ENCODE measurements at regions not wholly inside any gene's neighbourhood (a gene's known extent, or its start where the extent isn't known, plus 50 kb on each side); places are given as distances from the start of the nearest gene placed in this dataset.

DNA sequence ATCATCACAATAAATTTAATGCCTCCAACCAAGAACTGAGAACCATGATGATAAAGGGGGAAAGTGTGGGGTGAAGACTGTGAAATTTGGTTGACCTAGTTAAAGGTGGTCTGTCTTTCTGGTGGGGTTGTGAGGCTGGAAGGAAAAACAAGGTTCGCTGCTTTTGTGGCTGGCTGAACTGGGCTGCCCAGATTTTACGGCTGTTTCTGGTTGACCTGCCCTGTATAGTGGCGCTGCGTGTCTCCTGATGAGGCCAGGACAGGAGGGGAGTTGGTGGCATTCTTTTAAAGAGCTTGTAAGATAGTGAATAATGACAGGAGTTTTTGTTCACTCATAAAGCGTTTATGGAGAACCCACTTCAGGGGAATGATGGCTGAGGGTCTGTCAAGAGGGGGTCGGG is 101.8 kb downstream of the CYP26A1 start:
- H3K4me3 ChIP-seq (ENCODE audit: low read depth, low read length) = no peak overlapping the region
- no peaks in the 10 kb centered on the region for H3K36me3 ChIP-seq (ENCODE audit: control insufficient read depth in 2 of 2, insufficient read depth in 1 of 2, low read length in 2 of 2)
- H3K27ac ChIP-seq (ENCODE audit: extremely low read depth, low read depth, low read length) = no peak overlapping the region
- H3K4me1 ChIP-seq (ENCODE audit: control insufficient read depth, insufficient read depth, low read length) = no peaks in the 10 kb centered on the region
- TF ChIP-seq ZNF175 (tag by site-specific recombination; IDR thresholded peaks at IDR 0.05) = no peak
- TF ChIP-seq ZNF26 (tag by site-specific recombination; IDR thresholded peaks at IDR 0.05) = no peak
- no peak for TF ChIP-seq ZNF792 (tag by site-specific recombination; IDR thresholded peaks at IDR 0.05)
- TF ChIP-seq ZBTB1 (tag by site-specific recombination; IDR thresholded peaks at IDR 0.05) = no peak
- TF ChIP-seq FEZF1 (tag by site-specific recombination; IDR thresholded peaks at IDR 0.05) = no peak
- TF ChIP-seq, protein P1, sequence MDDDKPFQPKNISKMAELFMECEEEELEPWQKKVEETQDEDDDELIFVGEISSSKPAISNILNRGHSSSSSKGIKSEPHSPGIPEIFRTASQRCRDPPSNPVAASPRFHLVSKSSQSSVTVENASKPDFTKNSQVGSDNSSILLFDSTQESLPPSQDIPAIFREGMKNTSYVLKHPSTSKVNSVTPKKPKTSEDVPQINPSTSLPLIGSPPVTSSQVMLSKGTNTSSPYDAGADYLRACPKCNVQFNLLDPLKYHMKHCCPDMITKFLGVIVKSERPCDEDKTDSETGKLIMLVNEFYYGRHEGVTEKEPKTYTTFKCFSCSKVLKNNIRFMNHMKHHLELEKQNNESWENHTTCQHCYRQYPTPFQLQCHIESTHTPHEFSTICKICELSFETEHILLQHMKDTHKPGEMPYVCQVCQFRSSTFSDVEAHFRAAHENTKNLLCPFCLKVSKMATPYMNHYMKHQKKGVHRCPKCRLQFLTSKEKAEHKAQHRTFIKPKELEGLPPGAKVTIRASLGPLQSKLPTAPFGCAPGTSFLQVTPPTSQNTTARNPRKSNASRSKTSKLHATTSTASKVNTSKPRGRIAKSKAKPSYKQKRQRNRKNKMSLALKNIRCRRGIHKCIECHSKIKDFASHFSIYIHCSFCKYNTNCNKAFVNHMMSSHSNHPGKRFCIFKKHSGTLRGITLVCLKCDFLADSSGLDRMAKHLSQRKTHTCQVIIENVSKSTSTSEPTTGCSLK (tag by site-specific recombination; IDR thresholded peaks at IDR 0.05) = no peak
- no peak for TF ChIP-seq ZNF449 (tag by site-specific recombination; IDR thresholded peaks at IDR 0.05)
- TF ChIP-seq ZXDB (tag by site-specific recombination; IDR thresholded peaks at IDR 0.05) = no peak
- TF ChIP-seq ZNF785 (tag by site-specific recombination; IDR thresholded peaks at IDR 0.05) = no peak
- no peak for TF ChIP-seq ZNF366 (tag by site-specific recombination; conservative IDR thresholded peaks at IDR 0.05)
- TF ChIP-seq ZNF19 (tag by site-specific recombination; IDR thresholded peaks at IDR 0.05; ENCODE audit: low read depth) = no peak
- no peak for TF ChIP-seq TRIM28 (IDR thresholded peaks at IDR 0.05; ENCODE audit: borderline replicate concordance, low read length)
- TF ChIP-seq ZNF184 (tag by site-specific recombination; IDR thresholded peaks at IDR 0.05) = no peak
- TF ChIP-seq ZNF394 (tag by site-specific recombination; IDR thresholded peaks at IDR 0.05; ENCODE audit: borderline replicate concordance) = no peak
- no peak for TF ChIP-seq ZNF548 (tag by site-specific recombination; IDR thresholded peaks at IDR 0.05)
- TF ChIP-seq ZNF362 (tag by site-specific recombination; IDR thresholded peaks at IDR 0.05) = no peak
- no peak for TF ChIP-seq ZNF138 (tag by site-specific recombination; IDR thresholded peaks at IDR 0.05; ENCODE audit: borderline replicate concordance)
- CTCF ChIA-PET = interaction anchor here (0.7 kb wide), 1 partner anchor 60 kb away, joined by 3 read pairs; no protein-coding TSS in a partner anchor
- POLR2A ChIA-PET = no interaction called here
- no peaks in the 10 kb centered on the region for H3K9me3 ChIP-seq (ENCODE audit: control insufficient read depth, insufficient read depth, low read depth, low read length)

GRCh38 chr10:93177511-93177910 is 103.8 kb downstream of the CYP26A1 start:
- Histone ChIP-seq H3K9me3 (ENCODE audit: control insufficient read depth, insufficient read depth, low read depth, low read length) (no peaks in the 10 kb centered on the region), H3K27ac (ENCODE audit: extremely low read depth, low read depth, low read length) (no peak overlapping the region), H3K36me3 (ENCODE audit: control insufficient read depth in 2 of 2, insufficient read depth in 1 of 2, low read length in 2 of 2) (no peaks in the 10 kb centered on the region), H3K4me1 (ENCODE audit: control insufficient read depth, insufficient read depth, low read length) (no peaks in the 10 kb centered on the region), H3K4me3 (ENCODE audit: low read depth, low read length) (no peak overlapping the region)
- ChIA-PET CTCF (interaction anchor here (0.9 kb wide), 1 partner anchor 47 kb away, joined by 4 read pairs; no protein-coding TSS in a partner anchor), POLR2A (no interaction called here)
- TF ChIP-seq ZNF184 (tag by site-specific recombination; IDR thresholded peaks at IDR 0.05) (no peak), ZNF221 (tag by site-specific recombination; IDR thresholded peaks at IDR 0.05; ENCODE audit: borderline replicate concordance) (no peak), ZBTB8A (tag by site-specific recombination; IDR thresholded peaks at IDR 0.05) (no peak)
